PC-9 (cell line): ENCODE measurements at regions not wholly inside any gene's neighbourhood (a gene's known extent, or its start where the extent isn't known, plus 50 kb on each side); places are given as distances from the start of the nearest gene placed in this dataset.

Source experiments
- BruUV-seq: library from RNA; stranded (reverse); fragments of 400-500 nt; replicated peaks from 2 replicates; lab custom pipeline; 2021; lab: Mats Ljungman, UMichigan
- CTCF ChIA-PET: fragments of 300-600 bp; sonication (Branson Sonifier 250); formaldehyde crosslinking; loops from one replicate; lab custom pipeline; 2022; ENCODE audit warnings: antibody characterized with exemption; lab: Charles Lee
- POLR2A ChIA-PET: fragments of 300-600 bp; sonication (Branson Sonifier 250); formaldehyde crosslinking; loops from one replicate; lab custom pipeline; 2022; ENCODE audit warnings: antibody characterized with exemption; ENCODE audit not compliant: unreplicated experiment; lab: Charles Lee
- DNase-seq, 2 experiments: peaks; one replicate each; pipeline versions ENCODE4 v3.0.0 to v3.0.0-alpha.2; 2015 to 2022; ENCODE audit warnings: mixed read lengths in 1 of 2
- H2AFZ ChIP-seq: fragments of 200-600 bp; sonication (generic); 2 replicates; pipeline ENCODE4 v1.8.1; 2017; ENCODE audit warnings: antibody characterized with exemption
- H3F3A ChIP-seq: fragments of 200-600 bp; sonication (generic); 2 replicates; pipeline ENCODE4 v1.8.1; 2017; ENCODE audit warnings: antibody characterized with exemption, mild to moderate bottlenecking, low read depth; ENCODE audit not compliant: insufficient read depth
- H3K27ac ChIP-seq: fragments of 200-600 bp; sonication (generic); 2 replicates; pipeline ENCODE4 v1.6.1; 2016; ENCODE audit warnings: mixed run types
- H3K27me3 ChIP-seq: fragments of 200-600 bp; sonication (generic); 2 replicates; pipeline ENCODE4 v1.6.1; 2016; ENCODE audit warnings: low read depth, mixed run types; ENCODE audit not compliant: insufficient read depth
- H3K36me3 ChIP-seq: fragments of 200-600 bp; sonication (generic); 2 replicates; pipeline ENCODE4 v1.6.1; 2016; ENCODE audit warnings: low read depth, mixed run types
- H3K4me1 ChIP-seq: fragments of 200-600 bp; sonication (generic); replicated peaks from 2 replicates; pipeline ENCODE4 v1.6.1; 2016; ENCODE audit warnings: mixed run types; ENCODE audit not compliant: insufficient read depth
- H3K4me2 ChIP-seq: fragments of 200-600 bp; sonication (generic); 2 replicates; pipeline ENCODE4 v1.6.1; 2017; ENCODE audit warnings: mixed run types
- H3K4me3 ChIP-seq: fragments of 200-600 bp; sonication (generic); 2 replicates; pipeline ENCODE4 v1.6.1; 2016; ENCODE audit warnings: mixed run types
- H3K79me2 ChIP-seq: fragments of 200-600 bp; sonication (generic); 2 replicates; pipeline ENCODE4 v1.6.1; 2017; ENCODE audit warnings: low read depth, mixed run types
- H3K9me2 ChIP-seq: fragments of 200-600 bp; sonication (generic); 2 replicates; pipeline ENCODE4 v1.8.1; 2017; ENCODE audit warnings: mild to moderate bottlenecking; ENCODE audit not compliant: insufficient read depth
- H3K9me3 ChIP-seq: fragments of 200-600 bp; sonication (generic); 2 replicates; pipeline ENCODE4 v1.8.1; 2016; ENCODE audit warnings: low read depth; ENCODE audit not compliant: insufficient read depth
- H4K20me1 ChIP-seq: fragments of 200-600 bp; sonication (generic); 2 replicates; pipeline ENCODE4 v1.8.1; 2017; ENCODE audit not compliant: insufficient read depth
- CTCF ChIP-seq: fragments of 200-600 bp; sonication (generic); conservative IDR thresholded peaks from 2 replicates; pipeline ENCODE4 v1.6.1; 2017; ENCODE audit warnings: mixed run types, antibody characterized with exemption, mild to moderate bottlenecking, moderate library complexity
- EZH2 ChIP-seq: fragments of 200-600 bp; sonication (generic); IDR thresholded peaks from 2 replicates; pipeline ENCODE4 v1.8.0; 2017; ENCODE audit warnings: antibody characterized with exemption, low read depth
- intact Hi-C: fragments of 100-400 bp; cut with micrococcal nuclease; formaldehyde crosslinking; loops from one replicate; pipeline ENCODE4 v1.10.0; 2022; ENCODE audit not compliant: unreplicated experiment

DNA sequence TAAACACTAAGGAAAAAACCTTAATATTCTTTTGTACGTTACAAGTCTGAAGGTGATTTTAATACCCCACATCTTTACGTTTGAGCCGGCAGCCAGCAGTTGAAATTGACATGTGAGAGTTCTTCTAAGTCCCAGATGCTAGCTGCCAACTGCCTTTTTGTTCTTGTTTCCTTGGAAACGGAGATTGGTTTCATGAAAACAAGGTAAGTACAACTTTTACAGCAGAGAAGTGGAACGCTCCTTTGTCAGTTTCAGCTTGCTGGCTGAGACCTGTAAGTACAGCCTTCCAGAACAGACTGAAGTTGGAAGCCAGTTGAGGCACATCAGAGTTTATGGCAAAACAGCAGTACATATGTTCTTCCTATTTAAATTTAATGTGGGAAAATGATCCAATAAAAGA, 1018.4 kb upstream of the ARRDC3 start:
- H3K79me2 ChIP-seq: no peaks in the 10 kb centered on the region
- no peak overlapping the region for H3K27ac ChIP-seq
- no peak for TF ChIP-seq CTCF
- TF ChIP-seq EZH2: no peak
- H3K36me3 ChIP-seq: no peaks in the 10 kb centered on the region
- no peak overlapping the region for H3K4me2 ChIP-seq
- H3K9me2 ChIP-seq: no peaks in the 10 kb centered on the region
- H3K9me3 ChIP-seq: no peaks in the 10 kb centered on the region
- ChIA-PET POLR2A (no interaction called here), CTCF (no interaction called here)
- no peaks in the 10 kb centered on the region for H3K27me3 ChIP-seq
- no peaks in the 10 kb centered on the region for H3K4me1 ChIP-seq
- no peaks in the 10 kb centered on the region for H4K20me1 ChIP-seq
- DNase-seq: no peak
- intact Hi-C loops: no loop called here
- H3F3A ChIP-seq: no peaks in the 10 kb centered on the region
- no peak overlapping the region for H3K4me3 ChIP-seq
- 0 out of 2 replicates have a peak overlapping the region, but pooled peaks have one; percentile 60 for H2AFZ ChIP-seq
- BruUV-seq: no TSS peak

GRCh38 chr5:92394936-92395335, 1011.8 kb upstream of the ARRDC3 start:
- Histone ChIP-seq H3K4me1 (no peaks in the 10 kb centered on the region), H3K79me2 (no peaks in the 10 kb centered on the region), H3K9me3 (no peaks in the 10 kb centered on the region), H3K27ac (no peak overlapping the region), H3K36me3 (no peaks in the 10 kb centered on the region), H3K9me2 (no peaks in the 10 kb centered on the region; the same call in none of the 2 replicates), H2AFZ (0 out of 2 replicates have a peak overlapping the region, but pooled peaks have one; percentile 13), H3K4me3 (no peak overlapping the region), H3K27me3 (no peaks in the 10 kb centered on the region), H3F3A (no peaks in the 10 kb centered on the region), H3K4me2 (no peak overlapping the region), H4K20me1 (no peaks in the 10 kb centered on the region)
- DNase-seq: no peak
- TF ChIP-seq CTCF (no peak), EZH2 (no peak)
- no TSS peak for BruUV-seq
- ChIA-PET CTCF (no interaction called here), POLR2A (no interaction called here)
- intact Hi-C loops: no loop called here

GRCh38 chr5:92390657-92391056, 1007.5 kb upstream of the ARRDC3 start:
- Histone ChIP-seq H3K4me2 (no peak overlapping the region), H3F3A (no peaks in the 10 kb centered on the region), H3K27ac (no peak overlapping the region), H3K79me2 (no peaks in the 10 kb centered on the region), H4K20me1 (no peaks in the 10 kb centered on the region), H3K36me3 (no peaks in the 10 kb centered on the region), H2AFZ (no peak overlapping the region), H3K9me3 (no peaks in the 10 kb centered on the region), H3K4me3 (no peak overlapping the region), H3K9me2 (no peaks in the 10 kb centered on the region; the same call in none of the 2 replicates), H3K27me3 (no peaks in the 10 kb centered on the region), H3K4me1 (no peaks in the 10 kb centered on the region)
- CTCF ChIA-PET: no interaction called here
- no TSS peak for BruUV-seq
- intact Hi-C loops: no loop called here
- POLR2A ChIA-PET: no interaction called here
- DNase-seq: no peak
- no peak for TF ChIP-seq EZH2
- no peak for TF ChIP-seq CTCF
